GM19463 (cell line): ENCODE measurements at regions not wholly inside any gene's neighbourhood (a gene's known extent, or its start where the extent isn't known, plus 50 kb on each side); places are given as distances from the start of the nearest gene placed in this dataset.

Experiments used
- ATAC-seq: cut with Tn5 transposase; IDR thresholded peaks from one replicate; pipeline ENCODE4 v1.9.1; 2021; ENCODE audit warnings: mild to moderate bottlenecking, moderate library complexity; ENCODE audit not compliant: unreplicated experiment

GRCh38 chr9:7546261-7546660, 253.3 kb downstream of the DMAC1 start:
- no peak for ATAC-seq

- ATAC-seq, result no peak
Observed at GRCh38 chr9:7545371-7546165, 254.0 kb downstream of the DMAC1 start.

- ATAC-seq, result no peak
Observed at GRCh38 chr9:7542693-7543092, 256.9 kb downstream of the DMAC1 start.

GRCh38 chr9:7542126-7542525, 257.5 kb downstream of the DMAC1 start:
- ATAC-seq, result no peak

- peak; percentile 66 for ATAC-seq
Observed at GRCh38 chr9:7536310-7536939, 263.2 kb downstream of the DMAC1 start.

- ATAC-seq, result peak; percentile 53
Observed at GRCh38 chr9:7534211-7534935, 265.2 kb downstream of the DMAC1 start.

GRCh38 chr9:7533376-7534090, 266.0 kb downstream of the DMAC1 start:
- ATAC-seq, result no peak

- ATAC-seq, result no peak
Observed at GRCh38 chr9:7523426-7524043, 276.0 kb downstream of the DMAC1 start.

- ATAC-seq, result no peak
Observed at GRCh38 chr9:7520396-7520795, 279.2 kb downstream of the DMAC1 start.

GRCh38 chr9:7516376-7516775, 283.2 kb downstream of the DMAC1 start:
- ATAC-seq, result no peak

GRCh38 chr9:7510199-7510598, 289.4 kb downstream of the DMAC1 start:
- no peak for ATAC-seq

GRCh38 chr9:7509576-7510145, 289.9 kb downstream of the DMAC1 start:
- no peak for ATAC-seq

GRCh38 chr9:7508516-7508915, 291.1 kb downstream of the DMAC1 start:
- no peak for ATAC-seq

GRCh38 chr9:7507566-7508270, 291.9 kb downstream of the DMAC1 start:
- ATAC-seq, result no peak

- no peak for ATAC-seq
Observed at GRCh38 chr9:7507026-7507425, 292.6 kb downstream of the DMAC1 start.

- ATAC-seq, result no peak
Observed at GRCh38 chr9:7500521-7500920, 299.1 kb downstream of the DMAC1 start.

- ATAC-seq, result no peak
Observed at GRCh38 chr9:7491641-7492040, 307.9 kb downstream of the DMAC1 start.

- no peak for ATAC-seq
Observed at GRCh38 chr9:7490317-7491108, 309.1 kb downstream of the DMAC1 start.

GRCh38 chr9:7489036-7489435, 310.5 kb downstream of the DMAC1 start:
- ATAC-seq, result no peak
